ENCODE measurements at regions not wholly inside any gene's neighbourhood (a gene's known extent, or its start where the extent isn't known, plus 50 kb on each side); places are given as distances from the start of the nearest gene placed in this dataset.

- no peak for ATAC-seq
- DNase-seq: no peak
Measured at GRCh38 chr20:22504829-22505377, 79.5 kb downstream of the FOXA2 start.

- no peak for ATAC-seq
- no peak for DNase-seq
Measured at GRCh38 chr20:22503577-22503976, 80.8 kb downstream of the FOXA2 start.

- DNase-seq: no peak
- ATAC-seq: no peak
Measured at GRCh38 chr20:22502731-22503191, 81.6 kb downstream of the FOXA2 start.

- DNase-seq (no peak), ATAC-seq (no peak)
Measured at GRCh38 chr20:22501566-22502344, 82.6 kb downstream of the FOXA2 start.

GRCh38 chr20:22501034-22501433, 83.3 kb downstream of the FOXA2 start:
- ATAC-seq (no peak), DNase-seq (no peak)

GRCh38 chr20:22499515-22500166, 84.7 kb downstream of the FOXA2 start:
- ATAC-seq: no peak

GRCh38 chr20:22496817-22497216, 87.6 kb downstream of the FOXA2 start:
- ATAC-seq (no peak), DNase-seq (no peak)

More at GRCh38 chr20:22499515-22500166, 84.7 kb downstream of the FOXA2 start:
- DNase-seq: no peak

- ATAC-seq: no peak
- no peak for DNase-seq
Measured at GRCh38 chr20:22495789-22496188, 88.6 kb downstream of the FOXA2 start.

GRCh38 chr20:22495172-22495571, 89.2 kb downstream of the FOXA2 start:
- DNase-seq (no peak), ATAC-seq (no peak)

- no peak for ATAC-seq
- no peak for DNase-seq
Measured at GRCh38 chr20:22492497-22492896, 91.9 kb downstream of the FOXA2 start.

GRCh38 chr20:22491194-22491505, 93.2 kb downstream of the FOXA2 start:
- DNase-seq (no peak), ATAC-seq (no peak)

- no peak for DNase-seq
- no peak for ATAC-seq
Measured at GRCh38 chr20:22490287-22491193, 93.8 kb downstream of the FOXA2 start.

GRCh38 chr20:22489626-22490286, 94.6 kb downstream of the FOXA2 start:
- ATAC-seq: no peak
- no peak for DNase-seq

GRCh38 chr20:22480336-22480735, 104.0 kb downstream of the FOXA2 start:
- DNase-seq (no peak), ATAC-seq (no peak)

- no peak for ATAC-seq
- no peak for DNase-seq
Measured at GRCh38 chr20:22475662-22476061, 108.7 kb downstream of the FOXA2 start.

GRCh38 chr20:22474224-22474623, 110.1 kb downstream of the FOXA2 start:
- ATAC-seq: no peak
- no peak for DNase-seq

- no peak for DNase-seq
- no peak for ATAC-seq
Measured at GRCh38 chr20:22473293-22473692, 111.1 kb downstream of the FOXA2 start.

GRCh38 chr20:22472447-22473100, 111.8 kb downstream of the FOXA2 start:
- DNase-seq (no peak), ATAC-seq (no peak)

GRCh38 chr20:22471156-22471836, 113.1 kb downstream of the FOXA2 start:
- DNase-seq: no peak

GRCh38 chr20:22470620-22471026, 113.7 kb downstream of the FOXA2 start:
- ATAC-seq (no peak), DNase-seq (no peak)

More at GRCh38 chr20:22471156-22471836, 113.1 kb downstream of the FOXA2 start:
- no peak for ATAC-seq
